ENCODE measurements at regions not wholly inside any gene's neighbourhood (a gene's known extent, or its start where the extent isn't known, plus 50 kb on each side); places are given as distances from the start of the nearest gene placed in this dataset.

DNA sequence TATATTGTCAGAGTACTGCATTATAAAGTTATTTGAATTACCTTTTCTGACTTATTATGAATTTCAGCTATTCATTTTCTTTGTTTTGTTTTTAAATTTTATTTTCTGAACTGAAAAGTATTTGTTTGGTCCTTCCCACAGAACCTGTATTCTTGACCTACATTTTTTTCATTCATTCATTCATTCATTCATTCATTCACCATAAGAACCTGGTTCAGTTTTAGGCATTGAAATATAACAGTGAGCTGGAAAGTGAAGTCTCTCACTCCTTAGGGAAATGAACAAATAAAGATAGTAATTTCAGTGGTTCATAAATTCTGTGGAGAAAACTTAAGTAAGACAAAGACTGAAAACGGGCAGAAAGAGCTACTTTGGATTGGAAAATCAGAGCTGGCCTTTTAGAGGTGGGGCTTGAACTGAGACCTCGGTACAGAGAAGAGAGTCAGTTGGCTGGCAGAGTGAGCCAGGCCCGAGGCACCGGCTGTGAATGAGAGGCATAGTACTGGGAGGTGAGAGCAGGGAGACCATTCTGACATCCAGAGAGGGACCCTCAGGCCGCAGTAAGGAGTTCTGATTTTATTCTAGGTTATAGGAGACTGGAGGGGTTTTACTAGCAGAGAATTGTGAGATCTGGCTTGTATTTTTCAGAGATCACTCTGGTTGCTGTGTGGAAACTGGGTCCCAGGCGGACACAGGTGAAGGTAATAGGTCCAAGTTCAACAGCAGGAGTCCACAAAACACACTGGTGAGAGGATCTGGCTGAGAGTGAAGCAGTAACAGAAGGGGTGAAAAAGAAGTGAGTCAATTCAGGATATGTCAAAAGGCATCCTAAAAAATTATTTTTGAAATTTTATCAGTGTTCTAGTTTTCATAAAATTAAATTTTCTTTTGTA is 75.8 kb upstream of the FN1 start:
- TF ChIP-seq ZNF282 (IDR thresholded peaks at IDR 0.05; ENCODE audit: partially characterized antibody) (no peak), EP300 (IDR thresholded peaks at IDR 0.05; ENCODE audit: low read depth in 2 of 2, low read length in 2 of 2) (no peak), EP300 (CRISPR knock-in tag; IDR thresholded peaks at IDR 0.05; ENCODE audit: borderline replicate concordance) (no peak), SIN3A (IDR thresholded peaks at IDR 0.05; ENCODE audit: borderline replicate concordance, low read depth, low read length) (no peak), TAF1 (CRISPR knock-in tag; IDR thresholded peaks at IDR 0.05) (no peak), MYC (CRISPR knock-in tag; IDR thresholded peaks at IDR 0.05; ENCODE audit: borderline replicate concordance) (no peak), FOSL2 (CRISPR knock-in tag; IDR thresholded peaks at IDR 0.05) (no peak), CBX5 (CRISPR knock-in tag; IDR thresholded peaks at IDR 0.05; ENCODE audit: borderline replicate concordance) (no peak), SRY (CRISPR knock-in tag; IDR thresholded peaks at IDR 0.05) (no peak)
- TF ChIP-seq, protein P1, sequence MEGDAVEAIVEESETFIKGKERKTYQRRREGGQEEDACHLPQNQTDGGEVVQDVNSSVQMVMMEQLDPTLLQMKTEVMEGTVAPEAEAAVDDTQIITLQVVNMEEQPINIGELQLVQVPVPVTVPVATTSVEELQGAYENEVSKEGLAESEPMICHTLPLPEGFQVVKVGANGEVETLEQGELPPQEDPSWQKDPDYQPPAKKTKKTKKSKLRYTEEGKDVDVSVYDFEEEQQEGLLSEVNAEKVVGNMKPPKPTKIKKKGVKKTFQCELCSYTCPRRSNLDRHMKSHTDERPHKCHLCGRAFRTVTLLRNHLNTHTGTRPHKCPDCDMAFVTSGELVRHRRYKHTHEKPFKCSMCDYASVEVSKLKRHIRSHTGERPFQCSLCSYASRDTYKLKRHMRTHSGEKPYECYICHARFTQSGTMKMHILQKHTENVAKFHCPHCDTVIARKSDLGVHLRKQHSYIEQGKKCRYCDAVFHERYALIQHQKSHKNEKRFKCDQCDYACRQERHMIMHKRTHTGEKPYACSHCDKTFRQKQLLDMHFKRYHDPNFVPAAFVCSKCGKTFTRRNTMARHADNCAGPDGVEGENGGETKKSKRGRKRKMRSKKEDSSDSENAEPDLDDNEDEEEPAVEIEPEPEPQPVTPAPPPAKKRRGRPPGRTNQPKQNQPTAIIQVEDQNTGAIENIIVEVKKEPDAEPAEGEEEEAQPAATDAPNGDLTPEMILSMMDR (CRISPR knock-in tag; IDR thresholded peaks at IDR 0.05): no peak

All from HepG2 (cell line).